NCI-H460 (cell line): ENCODE measurements at regions not wholly inside any gene's neighbourhood (a gene's known extent, or its start where the extent isn't known, plus 50 kb on each side); places are given as distances from the start of the nearest gene placed in this dataset.
A peak's percentile ranks its signal among the peaks of the same experiment; 100 is the strongest.
"Not testable (repeated sequence)": the region's sequence is repeated elsewhere in the genome, so short reads cannot be mapped to it uniquely, and the experiment has no call there.

Experiments
- DNase-seq: peaks from one replicate; pipeline ENCODE4 v3.0.0-alpha.2; 2016; ENCODE audit warnings: low read depth; ENCODE audit errors: extremely low read depth

DNA sequence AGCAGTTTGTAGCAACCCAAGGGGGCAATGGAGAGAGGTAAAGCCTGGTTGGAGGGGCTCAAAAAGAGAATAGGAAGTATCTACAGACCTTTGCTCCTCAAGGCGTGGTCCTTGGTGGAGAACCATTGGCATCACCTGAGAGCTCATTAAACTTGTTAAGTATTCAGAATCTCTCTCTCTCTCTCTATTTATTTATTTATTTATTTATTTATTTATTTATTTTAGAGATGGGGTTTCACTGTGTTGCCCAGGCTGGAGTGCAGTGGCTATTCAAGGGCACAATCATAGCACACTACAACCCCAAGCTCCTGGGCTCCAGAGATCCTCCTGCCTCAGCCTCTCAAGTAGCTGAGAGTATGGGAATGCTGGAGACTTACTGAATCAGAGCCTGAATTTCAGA is 193.1 kb upstream of the ADCY2 start:
- no peak for DNase-seq

DNA sequence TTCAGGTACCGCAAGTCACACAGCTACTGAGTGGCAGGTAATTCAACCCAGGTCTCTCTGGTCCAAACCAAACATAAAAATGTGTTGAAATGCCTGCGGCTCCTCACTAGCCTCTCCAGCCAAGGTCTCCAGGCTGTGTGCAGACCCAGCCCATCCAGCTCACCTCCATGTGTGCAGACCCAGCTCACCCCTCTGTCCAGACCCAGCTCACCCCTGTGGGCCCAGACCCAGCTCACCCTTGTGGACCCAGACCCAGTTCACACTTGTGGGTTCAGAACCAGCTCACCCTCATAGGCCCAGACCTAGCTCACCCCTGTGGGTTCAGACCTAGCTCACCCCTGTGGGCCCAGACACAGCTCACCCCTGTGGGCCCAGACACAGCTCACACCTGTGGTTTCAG is 188.0 kb upstream of the ADCY2 start:
- DNase-seq = no peak

DNA sequence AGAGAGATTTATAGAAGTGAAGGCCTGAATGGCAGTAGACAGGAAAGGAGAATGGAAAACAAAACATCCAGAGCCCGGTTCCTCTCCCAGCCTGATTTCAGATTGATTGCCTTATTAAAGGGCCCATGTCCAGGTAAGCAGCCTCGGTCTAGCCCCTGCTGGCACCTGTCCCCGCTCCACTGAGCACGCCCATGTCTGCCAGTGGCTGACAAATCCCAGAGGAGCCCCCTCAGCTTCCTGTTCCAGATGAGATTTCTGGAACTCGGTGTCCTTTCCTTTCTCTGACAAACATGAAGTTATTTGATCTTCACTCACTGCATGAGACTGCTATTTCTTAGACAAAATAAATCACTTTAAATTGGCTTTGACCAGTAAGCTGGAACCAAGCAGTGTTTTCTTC is 187.0 kb upstream of the ADCY2 start:
- DNase-seq = no peak

DNA sequence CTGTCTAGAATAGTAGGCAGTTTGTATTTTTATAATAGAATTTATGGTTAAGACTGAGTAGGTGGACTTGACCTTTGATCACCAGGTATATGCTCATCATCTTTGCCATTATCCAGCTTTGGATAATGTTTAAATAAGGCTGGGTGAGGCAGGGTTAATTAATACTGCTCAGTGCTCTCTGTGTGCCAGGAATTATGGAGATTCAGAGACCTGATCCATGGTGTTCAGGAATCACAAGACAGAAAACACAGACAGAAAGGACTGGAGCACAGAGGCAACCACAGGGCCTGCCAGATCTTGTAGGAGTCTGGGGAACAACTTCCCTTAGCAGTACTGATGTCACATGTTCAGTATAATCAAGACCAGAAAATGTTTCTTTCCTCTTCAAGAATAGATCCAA is 186.3 kb upstream of the ADCY2 start:
- no peak for DNase-seq

DNA sequence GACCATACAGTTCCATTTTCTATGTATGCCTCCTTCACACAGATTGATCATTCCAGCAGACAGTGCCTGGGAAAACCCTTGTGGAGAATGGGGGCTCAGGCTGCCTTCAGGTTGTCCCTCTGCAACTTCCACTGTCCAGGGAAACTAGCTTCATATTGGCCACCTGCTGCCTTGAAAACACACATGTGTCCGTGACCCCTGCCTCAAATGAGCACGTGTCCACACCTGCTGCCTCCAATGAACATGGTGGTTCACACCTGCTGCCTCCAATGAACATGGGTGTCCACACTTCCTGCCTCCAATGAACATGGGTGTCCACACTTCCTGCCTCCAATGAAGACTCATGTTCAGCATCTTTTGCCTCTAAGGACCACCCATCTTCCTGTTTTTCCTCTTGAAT is 185.4 kb upstream of the ADCY2 start:
- DNase-seq = no peak

DNA sequence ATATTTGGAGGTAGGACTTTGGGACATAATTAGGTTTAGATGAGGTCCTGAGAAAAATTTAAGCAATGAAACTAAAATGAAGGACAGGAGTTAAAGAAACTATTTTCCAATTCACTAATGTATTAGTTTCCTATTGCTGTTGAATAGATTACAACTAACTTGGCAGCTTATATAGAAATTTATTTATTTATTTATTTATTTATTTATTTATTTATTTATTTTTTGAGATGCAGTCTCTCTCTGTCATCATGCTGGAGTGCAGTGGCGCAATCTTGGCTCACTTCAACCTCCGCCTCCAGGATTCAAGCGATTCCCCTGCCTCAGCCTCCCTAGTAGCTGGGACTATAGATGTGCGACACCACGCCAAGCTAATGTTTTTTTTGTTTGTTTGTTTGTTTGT is 182.4 kb upstream of the ADCY2 start:
- no peak for DNase-seq

DNA sequence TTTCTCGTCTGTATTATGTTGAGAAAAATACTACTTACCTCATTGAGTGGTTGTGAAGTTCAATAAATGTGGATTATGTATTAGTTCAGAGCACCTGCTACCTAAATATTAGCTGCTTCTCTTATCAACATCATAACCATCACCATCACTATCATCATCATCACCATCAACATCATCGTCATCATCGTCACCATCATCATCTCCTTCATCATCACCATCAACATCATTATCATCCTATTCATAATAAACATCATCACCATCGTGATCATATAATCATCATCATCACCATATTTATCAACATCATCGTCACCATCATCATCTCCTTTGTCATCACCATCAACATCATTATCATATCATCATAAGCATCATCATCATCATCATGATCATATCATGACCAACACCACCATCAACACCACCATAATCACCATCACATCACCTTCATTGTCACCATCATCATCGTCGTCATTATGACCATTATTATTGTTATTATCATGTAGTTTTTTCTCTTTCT is 181.0 kb upstream of the ADCY2 start:
- no peak for DNase-seq

DNA sequence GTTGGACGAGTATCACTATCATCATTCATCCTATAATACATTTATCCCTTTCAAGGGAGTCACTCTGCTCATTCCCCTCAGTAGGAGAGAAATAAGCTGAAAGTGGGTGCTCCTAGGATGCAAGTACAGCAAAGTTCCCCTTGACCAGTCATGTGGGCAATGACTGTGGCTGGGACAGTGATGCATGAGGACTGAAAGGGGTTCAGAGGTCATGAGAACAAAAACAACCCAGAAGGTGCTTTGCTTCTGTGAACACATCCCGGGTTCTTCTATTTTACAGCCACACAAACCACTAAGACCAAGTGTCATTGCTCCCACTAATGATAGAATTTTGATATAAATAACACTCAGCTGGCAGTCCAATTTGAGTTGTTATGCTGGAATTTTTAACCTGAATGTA is 177.8 kb upstream of the ADCY2 start:
- DNase-seq = no peak

DNA sequence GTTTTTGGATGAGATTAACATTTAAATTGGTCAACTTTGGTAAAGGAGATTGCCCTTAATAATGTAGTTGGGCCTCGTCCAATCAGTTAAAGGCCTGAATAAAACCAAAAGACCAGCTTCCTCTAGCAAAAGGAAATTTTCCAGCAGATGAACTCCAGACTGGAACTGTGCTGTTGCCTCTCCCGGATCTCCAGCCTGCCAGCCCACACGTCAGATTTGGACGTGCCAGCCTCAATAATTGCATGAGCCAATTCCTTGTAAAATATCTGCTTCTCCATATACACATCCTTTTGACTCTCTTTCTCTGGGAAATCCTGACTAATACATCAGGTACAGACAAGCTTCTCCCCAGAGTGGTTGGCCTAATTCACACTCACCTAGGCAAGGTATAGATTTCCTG is 175.8 kb upstream of the ADCY2 start:
- no peak for DNase-seq

DNA sequence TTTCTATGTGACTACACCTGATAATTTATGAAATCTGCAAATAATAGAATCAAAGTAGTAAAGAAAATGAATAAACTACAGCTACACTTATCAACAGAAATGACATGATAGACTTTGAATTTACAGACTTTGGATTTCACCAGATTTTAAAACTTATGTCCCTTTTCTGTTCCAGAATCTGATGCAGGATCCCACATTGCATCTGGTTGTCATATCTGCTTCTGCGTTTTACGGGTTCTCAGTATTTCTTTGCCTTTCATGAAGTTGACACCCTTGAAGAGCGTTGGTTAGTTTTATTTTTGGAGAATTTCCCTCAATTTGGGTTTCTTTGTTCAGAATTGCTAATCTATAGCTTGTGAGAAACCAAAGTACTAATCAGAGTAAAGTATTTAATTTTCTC is 174.9 kb upstream of the ADCY2 start:
- no peak for DNase-seq

DNA sequence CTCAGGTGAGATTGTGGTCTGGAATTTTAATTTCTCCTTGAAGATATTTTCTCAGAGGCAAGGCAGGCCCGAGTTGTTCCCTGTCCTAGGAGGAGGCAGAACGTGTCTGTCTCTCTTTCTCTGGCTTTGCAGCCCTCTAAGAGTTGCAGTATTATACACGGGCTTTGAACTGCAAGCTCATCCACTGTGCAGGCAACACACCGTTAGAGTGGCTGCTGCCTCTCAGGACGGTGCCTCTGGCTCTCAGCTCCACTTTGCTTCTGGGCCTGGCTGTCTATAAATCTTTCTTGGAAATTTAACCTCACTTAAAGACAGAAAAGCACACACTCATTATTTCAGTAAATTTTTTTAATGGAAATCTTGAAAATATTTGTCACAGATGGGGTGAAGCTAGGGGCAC is 170.1 kb upstream of the ADCY2 start:
- DNase-seq = no peak

DNA sequence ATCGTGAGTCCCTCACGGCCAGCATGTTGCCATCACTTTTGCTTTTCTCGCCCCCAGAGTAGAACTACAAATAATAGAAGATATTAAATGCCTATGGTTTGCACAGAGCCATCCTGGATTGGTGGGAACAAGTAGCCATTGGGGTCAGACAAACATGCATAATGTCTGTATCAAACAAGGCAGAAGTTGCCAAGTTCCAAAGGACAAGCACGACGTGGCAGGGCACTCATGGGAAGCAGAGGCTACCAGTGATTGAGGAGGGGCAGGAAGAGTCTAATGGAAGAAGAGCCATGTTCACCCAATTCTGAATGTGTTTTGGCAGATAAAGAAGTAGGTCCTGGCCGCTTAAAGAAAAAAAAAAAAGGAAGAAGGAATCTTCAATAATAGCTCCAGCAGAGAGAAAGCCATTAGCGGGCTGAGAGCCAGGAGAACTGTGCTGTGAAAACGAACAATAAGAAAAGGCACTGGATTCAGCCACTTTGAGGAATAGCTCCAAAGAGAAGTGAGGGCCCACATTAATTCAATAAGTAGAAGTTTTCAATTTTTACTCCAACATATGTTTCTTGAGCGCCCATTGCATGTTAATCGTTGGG is 153.7 kb upstream of the ADCY2 start:
- no peak for DNase-seq

DNA sequence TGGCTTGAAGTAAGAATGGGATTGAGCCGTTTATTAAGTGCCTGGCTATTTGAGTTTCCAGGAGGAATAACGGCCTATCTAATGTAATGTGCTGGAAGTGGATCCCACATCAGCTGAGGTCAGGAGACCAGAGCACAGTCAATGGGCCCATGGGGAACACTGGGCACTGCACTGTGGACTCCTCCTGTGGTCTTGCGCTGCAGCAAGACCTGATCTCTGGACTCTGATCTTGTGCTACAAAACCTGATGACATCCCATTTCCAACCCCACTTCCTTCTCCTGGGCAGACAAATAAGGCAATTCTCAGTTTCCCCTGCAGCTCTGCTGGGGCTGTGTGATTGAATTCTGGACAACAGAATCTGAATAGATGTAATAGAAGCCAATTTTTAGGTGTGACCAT is 151.7 kb upstream of the ADCY2 start:
- no peak for DNase-seq

DNA sequence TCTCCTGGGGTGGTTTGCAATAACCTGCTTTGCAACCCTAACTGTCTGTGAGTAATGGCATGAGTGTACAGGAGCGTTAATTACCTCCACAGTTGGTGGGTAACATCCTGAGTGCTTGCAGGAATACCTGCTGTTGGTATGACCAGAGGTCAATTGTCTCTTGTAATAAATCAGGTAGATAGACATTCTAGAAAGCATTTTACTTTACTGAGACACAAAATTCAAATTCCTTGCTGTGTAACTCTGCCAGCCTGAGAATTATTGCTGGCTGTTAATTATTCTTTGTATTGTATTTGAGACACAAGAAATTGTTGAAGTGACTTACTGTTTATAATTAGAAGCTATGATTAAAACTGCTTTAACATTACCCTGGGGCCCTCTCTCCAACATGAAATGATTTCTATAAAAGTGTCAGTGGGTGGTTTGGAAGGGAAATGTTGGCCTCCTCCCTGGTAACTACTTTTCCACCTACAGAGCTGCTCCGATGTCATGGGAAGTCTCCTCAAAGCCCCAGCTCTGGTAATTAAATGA is 150.8 kb upstream of the ADCY2 start:
- DNase-seq = no peak

DNA sequence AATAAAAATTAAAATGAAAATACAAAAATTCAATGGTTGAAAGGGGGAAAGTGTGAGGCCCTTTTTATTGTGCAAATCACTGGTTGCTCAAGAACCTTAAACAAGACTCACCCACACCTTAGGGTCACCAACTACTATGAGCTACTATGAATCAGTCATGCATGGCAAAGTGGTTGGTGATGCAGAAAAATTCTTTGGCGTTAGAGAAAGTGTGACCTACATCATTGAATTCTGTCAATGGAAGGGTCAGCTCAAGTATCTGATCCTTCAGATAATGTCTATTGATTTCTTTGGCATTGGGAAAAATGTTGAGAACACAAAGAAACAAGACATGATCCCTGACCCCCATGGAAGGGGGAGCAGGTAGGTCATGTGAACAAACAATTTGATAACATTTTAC is 149.7 kb upstream of the ADCY2 start:
- DNase-seq = no peak

DNA sequence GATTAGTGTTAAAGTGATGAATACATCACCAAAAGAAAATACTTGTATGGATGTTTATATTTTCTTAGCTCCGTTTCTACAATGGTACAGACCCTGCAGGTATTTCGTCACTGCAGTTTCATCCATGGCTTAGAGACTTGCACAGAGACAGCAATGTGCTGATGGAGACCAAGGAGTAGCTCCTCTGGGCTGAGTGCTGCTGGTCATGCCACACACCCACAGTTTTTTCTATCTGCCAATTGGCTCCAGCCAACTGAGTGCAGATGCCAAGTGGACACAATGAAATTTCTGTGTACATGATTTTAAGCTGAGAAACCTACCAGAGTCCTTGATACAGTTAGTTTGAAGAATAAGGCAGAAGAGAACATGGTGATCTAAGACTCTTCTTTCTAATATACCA is 145.9 kb upstream of the ADCY2 start:
- no peak for DNase-seq

DNA sequence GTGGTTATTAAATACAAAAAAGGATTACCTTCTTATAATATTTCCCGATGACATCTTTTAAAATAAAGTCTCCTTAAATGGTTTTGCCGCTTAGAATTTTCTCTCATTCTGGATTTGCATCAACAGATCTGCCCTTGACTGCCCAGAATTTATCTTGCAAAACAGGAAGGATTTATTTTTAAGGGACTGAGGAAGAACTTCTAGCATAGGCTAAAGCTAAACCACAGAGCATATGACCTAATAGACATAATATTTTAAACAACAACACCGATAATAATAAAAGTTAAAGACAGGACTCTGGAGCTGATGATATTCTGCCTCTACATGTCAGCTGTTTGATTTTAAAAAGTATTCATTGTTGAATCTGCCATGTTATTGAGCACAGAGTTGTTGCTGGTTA is 145.3 kb upstream of the ADCY2 start:
- no peak for DNase-seq

DNA sequence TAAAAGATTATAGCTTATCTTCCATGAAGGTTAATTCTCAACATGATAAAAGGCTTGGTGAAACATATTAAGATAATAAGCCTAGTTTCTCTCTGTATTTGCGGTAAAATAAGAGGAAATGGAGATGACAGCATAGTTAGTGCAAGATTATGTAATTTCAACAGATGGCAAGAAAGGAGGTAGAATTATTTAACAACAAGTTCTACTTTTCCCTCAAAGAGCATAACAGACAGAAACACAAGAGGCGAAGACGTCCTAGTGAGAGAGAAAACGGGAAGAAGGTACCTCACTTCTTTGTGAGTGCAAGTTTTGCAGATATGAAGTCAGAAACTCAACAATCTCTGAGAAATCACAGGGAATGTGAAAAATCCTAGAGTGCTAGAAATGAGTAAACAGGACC is 144.8 kb upstream of the ADCY2 start:
- no peak for DNase-seq

DNA sequence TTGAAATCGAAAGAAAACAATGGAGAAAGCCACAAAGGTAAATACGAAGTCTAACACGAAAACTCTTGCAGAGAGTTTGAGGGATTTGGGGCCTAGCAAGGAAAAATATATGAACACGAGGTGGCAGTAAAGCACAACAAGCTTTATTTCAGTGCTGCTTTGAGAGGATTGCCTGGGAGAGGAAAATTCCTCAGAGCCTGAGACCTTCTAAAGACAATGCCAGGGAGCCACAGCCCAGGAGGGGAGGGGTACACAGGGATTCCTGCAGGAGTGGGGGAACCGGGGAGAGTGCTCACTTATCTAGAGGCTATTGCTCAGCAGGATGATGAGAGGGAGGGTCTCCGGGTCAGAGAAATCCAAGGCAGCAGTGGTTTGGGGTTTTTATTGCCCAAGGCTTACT is 134.9 kb upstream of the ADCY2 start:
- DNase-seq = peak; percentile 26

DNA sequence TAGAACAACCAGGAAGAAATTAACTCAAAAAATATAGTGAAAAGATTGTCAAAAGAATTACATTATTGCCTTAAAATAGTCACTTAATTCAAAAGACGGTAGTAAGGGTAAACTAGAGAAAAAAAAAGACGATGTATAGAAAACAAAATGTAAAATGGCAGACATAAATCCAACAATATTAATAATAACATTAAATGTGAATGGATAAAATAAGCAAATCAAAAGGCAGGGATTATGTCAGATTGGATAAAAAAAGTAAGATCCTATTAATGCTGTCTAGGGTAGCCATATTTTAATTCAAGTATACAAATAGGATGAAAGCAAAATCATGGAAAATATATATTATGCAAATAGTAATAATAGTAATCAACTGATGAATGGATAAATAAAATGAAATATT is 134.0 kb upstream of the ADCY2 start:
- DNase-seq = no peak

DNA sequence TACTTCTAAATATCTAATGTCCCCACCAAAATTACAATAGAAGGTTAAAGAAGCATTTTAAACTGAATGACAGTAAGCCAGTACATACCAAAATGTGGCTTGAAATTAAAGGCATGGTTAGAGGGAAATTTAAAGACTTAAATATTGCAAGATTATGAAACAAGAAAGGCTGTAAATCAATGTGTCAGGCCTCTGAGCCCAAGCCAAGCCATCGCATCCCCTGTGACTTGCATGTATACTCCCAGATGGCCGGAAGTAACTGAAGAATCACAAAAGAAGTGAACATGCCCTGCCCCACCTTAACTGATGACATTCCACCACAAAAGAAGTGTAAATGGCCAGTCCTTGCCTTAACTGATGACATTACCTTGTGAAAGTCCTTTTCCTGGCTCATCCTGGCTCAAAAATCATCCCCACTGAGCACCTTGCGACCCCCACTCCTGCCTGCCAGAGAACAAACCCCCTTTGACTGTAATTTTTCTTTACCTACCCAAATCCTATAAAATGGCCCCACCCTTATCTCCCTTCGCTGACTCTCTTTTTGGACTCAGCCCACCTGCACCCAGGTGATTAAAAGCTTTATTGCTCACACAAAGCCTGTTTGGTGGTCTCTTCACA is 132.4 kb upstream of the ADCY2 start:
- DNase-seq = not testable (repeated sequence)

DNA sequence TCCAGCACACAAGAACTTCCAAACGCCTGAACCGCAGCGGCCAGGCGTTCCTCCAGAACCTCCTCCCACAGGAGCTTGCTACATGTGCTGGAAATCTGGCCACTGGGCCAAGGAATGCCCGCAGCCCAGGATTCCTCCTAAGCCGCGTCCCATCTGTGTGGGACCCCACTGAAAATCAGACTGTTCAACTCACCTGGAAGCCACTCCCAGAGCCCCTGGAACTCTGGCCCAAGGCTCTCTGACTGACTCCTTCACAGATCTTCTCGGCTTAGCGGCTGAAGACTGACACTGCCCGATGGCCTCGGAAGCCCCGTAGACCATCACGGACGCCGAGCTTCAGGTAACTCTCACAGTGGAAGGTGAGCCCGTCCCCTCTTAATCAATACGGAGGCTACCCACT is 130.2 kb upstream of the ADCY2 start:
- DNase-seq = not testable (repeated sequence)

DNA sequence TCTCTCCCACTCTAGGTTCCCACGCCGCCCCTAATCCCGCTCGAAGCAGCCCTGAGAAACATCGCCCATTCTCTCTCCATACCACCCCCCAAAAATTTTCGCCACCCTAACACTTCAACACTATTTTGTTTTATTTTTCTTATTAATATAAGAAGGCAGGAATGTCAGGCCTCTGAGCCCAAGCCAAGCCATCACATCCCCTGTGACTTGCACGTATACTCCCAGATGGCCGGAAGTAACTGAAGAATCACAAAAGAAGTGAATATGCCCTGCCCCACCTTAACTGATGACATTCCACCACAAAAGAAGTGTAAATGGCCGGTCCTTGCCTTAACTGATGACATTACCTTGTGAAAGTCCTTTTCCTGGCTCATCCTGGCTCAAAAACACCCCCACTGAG is 127.2 kb upstream of the ADCY2 start:
- not testable (repeated sequence) for DNase-seq
